K562 (cell line): ENCODE measurements at regions not wholly inside any gene's neighbourhood (a gene's known extent, or its start where the extent isn't known, plus 50 kb on each side); places are given as distances from the start of the nearest gene placed in this dataset.

Experiments used
- ATAC-seq: fragments of 200-7000 bp; cut with Tn5 transposase; 3 replicates; pipeline ENCODE4 v1.9.1; 2020; ENCODE audit warnings: moderate library complexity
- BruUV-seq: library from RNA; stranded (reverse); fragments of 400-500 nt; replicated peaks from 2 replicates; lab custom pipeline; 2021; lab: Mats Ljungman, UMichigan
- CTCF ChIA-PET: fragments of 300-600 bp; formaldehyde crosslinking; extraction: SDS; loops from one replicate; lab custom pipeline; 2021; ENCODE audit warnings: low intra/inter-chr PET ratio; lab: Yijun Ruan, JAX
- POLR2A ChIA-PET: fragments of 300-600, 350-650 bp; sonication (Branson Sonifier 250); formaldehyde crosslinking; extraction: SDS; loops from one replicate; lab custom pipeline; 2021; ENCODE audit warnings: antibody characterized with exemption, inconsistent platforms; lab: Yijun Ruan, JAX
- DNase-seq, 4 experiments: peaks; one replicate each; pipeline versions ENCODE4 v3.0.0 to v3.0.0-alpha.2; 2011 to 2018; ENCODE audit warnings: low spot score in 3 of 4, mixed read lengths in 3 of 4; ENCODE audit errors: extremely low read depth in 1 of 4
- FAIRE-seq: peaks from 2 replicates; lab custom pipeline; 2011; peaks lifted over from hg19 to GRCh38; lab: Jason Lieb, UNC
- H2AFZ ChIP-seq: 2 replicates; pipeline ENCODE4 v1.6.0; 2011; ENCODE audit warnings: low read depth, low read length, control low read depth, inconsistent platforms
- H3K27ac ChIP-seq: fragments of 200-600 bp; 3 replicates; pipeline ENCODE4 v1.8.0; 2011; ENCODE audit warnings: low read depth, mild to moderate bottlenecking, control low read depth, inconsistent platforms, low read length, moderate library complexity, mixed read lengths; ENCODE audit errors: extremely low read depth
- H3K27me3 ChIP-seq, 2 experiments: fragments of 300-600 bp in 1 of 2; 2 replicates in 1 of 2; 3 replicates in 1 of 2; pipeline versions ENCODE4 v1.6.0 to v1.8.0; 2011; ENCODE audit warnings: inconsistent platforms in 2 of 2, low read length in 2 of 2, mild to moderate bottlenecking in 1 of 2, mixed read lengths in 1 of 2, moderate library complexity in 1 of 2; ENCODE audit not compliant: control insufficient read depth in 2 of 2, insufficient read depth in 2 of 2
- H3K36me3 ChIP-seq: fragments of 300-600 bp; 3 replicates; pipeline ENCODE4 v1.8.0; 2011; ENCODE audit warnings: mild to moderate bottlenecking, low read length, inconsistent platforms; ENCODE audit not compliant: control insufficient read depth, insufficient read depth
- H3K4me1 ChIP-seq, 2 experiments: fragments of 200-600 bp in 1 of 2; replicated peaks in 1 of 2; 2 replicates in 1 of 2; 3 replicates in 1 of 2; pipeline versions ENCODE4 v1.5.1 to v1.8.0; 2011; ENCODE audit warnings: inconsistent platforms in 2 of 2, low read length in 2 of 2, mild to moderate bottlenecking in 1 of 2, mixed read lengths in 1 of 2, moderate library complexity in 1 of 2; ENCODE audit not compliant: control insufficient read depth in 2 of 2, insufficient read depth in 2 of 2
- H3K4me2 ChIP-seq: 2 replicates; pipeline ENCODE4 v1.6.1; 2011; ENCODE audit warnings: low read length, control low read depth, inconsistent platforms, mixed read lengths; ENCODE audit not compliant: insufficient read depth
- H3K4me3 ChIP-seq: fragments of 200-600 bp; sonication (generic), shearing (Covaris generic); 2 replicates; pipeline ENCODE4 v1.5.1; 2016; ENCODE audit warnings: control low read depth, inconsistent platforms
- H3K79me2 ChIP-seq: fragments of 200-600 bp; 3 replicates; pipeline ENCODE4 v1.8.0; 2011; ENCODE audit warnings: low read length, inconsistent platforms; ENCODE audit not compliant: control insufficient read depth, insufficient read depth
- H3K9ac ChIP-seq, 2 experiments: 2 replicates each; pipeline versions ENCODE4 v1.6.0 to v1.6.1; 2011; ENCODE audit warnings: low read depth in 2 of 2, low read length in 2 of 2, control low read depth in 1 of 2, inconsistent platforms in 1 of 2, mild to moderate bottlenecking in 1 of 2, mixed read lengths in 1 of 2; ENCODE audit not compliant: insufficient read depth in 1 of 2
- H3K9me1 ChIP-seq: one replicate; pipeline ENCODE4 v1.6.0; 2011; ENCODE audit warnings: inconsistent platforms, mild to moderate bottlenecking, low read length, moderate library complexity; ENCODE audit not compliant: control insufficient read depth, insufficient read depth
- H3K9me3 ChIP-seq: replicated peaks from 2 replicates; pipeline ENCODE4 v1.5.1; 2011; ENCODE audit warnings: low read depth, low read length, inconsistent platforms; ENCODE audit not compliant: control insufficient read depth, insufficient read depth
- H4K20me1 ChIP-seq: replicated peaks from 2 replicates; pipeline ENCODE4 v1.6.1; 2011; ENCODE audit warnings: low read length, inconsistent platforms, mixed read lengths; ENCODE audit not compliant: control insufficient read depth, insufficient read depth
- E2F1 ChIP-seq: sonication (generic); formaldehyde crosslinking; IDR thresholded peaks from 2 replicates; pipeline ENCODE4 v1.8.1; 2023; ENCODE audit warnings: mild to moderate bottlenecking, missing genetic modification reagents, moderate library complexity
- EZH2 ChIP-seq: IDR thresholded peaks from 2 replicates; pipeline ENCODE4 v1.6.1; 2012; ENCODE audit warnings: low read depth, mild to moderate bottlenecking, inconsistent platforms, low read length, borderline replicate concordance
- ILF3 ChIP-seq: fragments of 450-650 bp; IDR thresholded peaks from 2 replicates; pipeline ENCODE4 v1.6.1; 2018; ENCODE audit warnings: antibody characterized with exemption, mild to moderate bottlenecking, moderate library complexity, borderline replicate concordance
- ILK ChIP-seq: fragments of 450-650 bp; IDR thresholded peaks from 2 replicates; pipeline ENCODE4 v1.6.1; 2016; ENCODE audit warnings: missing genetic modification characterization, low read depth, mild to moderate bottlenecking, missing compliant biosample characterization, moderate library complexity, borderline replicate concordance
- MBD2 ChIP-seq: sonication (generic); IDR thresholded peaks from 2 replicates; pipeline ENCODE4 v1.6.1; 2016; ENCODE audit warnings: low read depth, borderline replicate concordance
- MITF ChIP-seq: IDR thresholded peaks from 2 replicates; pipeline ENCODE4 v1.6.1; 2014; ENCODE audit warnings: antibody characterized with exemption
- RBM22 ChIP-seq: fragments of 200-400 bp; formaldehyde crosslinking; IDR thresholded peaks from 2 replicates; pipeline ENCODE4 v1.6.1; 2018; ENCODE audit warnings: low read length, low read depth; ENCODE audit not compliant: poor library complexity, severe bottlenecking
- RFX7 ChIP-seq: fragments of 250-450 bp; sonication (Bioruptor Pico); IDR thresholded peaks from 2 replicates; pipeline ENCODE4 v1.5.1; 2021; ENCODE audit warnings: mild to moderate bottlenecking
- RNF2 ChIP-seq: sonication (generic); IDR thresholded peaks from 2 replicates; pipeline ENCODE4 v1.6.1; 2016
- SOX6 ChIP-seq: fragments of 450-650 bp; IDR thresholded peaks from 2 replicates; pipeline ENCODE4 v1.6.1; 2014; ENCODE audit warnings: mild to moderate bottlenecking
- ZFPM2 ChIP-seq: fragments of 250-450 bp; sonication (Bioruptor Pico); IDR thresholded peaks from 2 replicates; pipeline ENCODE4 v1.5.1; 2022; ENCODE audit warnings: mild to moderate bottlenecking
- ZNF143 ChIP-seq: sonication (generic); formaldehyde crosslinking; IDR thresholded peaks from 2 replicates; pipeline ENCODE4 v1.9.0; 2022; ENCODE audit warnings: mild to moderate bottlenecking, missing genetic modification reagents
- ZNF589 ChIP-seq: fragments of 200-800 bp; sonication (Bioruptor generic); IDR thresholded peaks from 2 replicates; pipeline ENCODE4 v1.6.1; 2016; ENCODE audit warnings: low read depth, missing genetic modification characterization, missing compliant biosample characterization
- ZNF695 ChIP-seq: fragments of 450-650 bp; formaldehyde crosslinking; IDR thresholded peaks from 2 replicates; pipeline ENCODE4 v1.4.0; 2020; ENCODE audit warnings: mild to moderate bottlenecking, moderate library complexity
- WGBS: fragments of 100-300 bp; shearing (Covaris generic); methylation state at CpG from one replicate; pipeline ENCODE4 v1.1.6; 2016; ENCODE audit warnings: low coverage, mixed read lengths; ENCODE audit not compliant: insufficient coverage; ENCODE audit errors: missing lambda C conversion rate; 5-methylcytosine and 5-hydroxymethylcytosine counted together
- in situ Hi-C: fragments of 300-500 bp; cut with MboI; formaldehyde crosslinking; loops from 4 replicates; pipeline ENCODE4 v1.15.0; 2018; ENCODE audit warnings: inconsistent platforms, mixed read lengths
- intact Hi-C: fragments of 100-400 bp; cut with micrococcal nuclease; formaldehyde crosslinking; loops from 2 replicates; pipeline ENCODE4 v1.14.2; 2022

GRCh38 chr5:163967268-163967667 is 461.8 kb downstream of the MAT2B start:
- ChIA-PET POLR2A (no interaction called here), CTCF (no interaction called here)
- DNase-seq (no peak), ATAC-seq (no peak), FAIRE-seq (no peak)
- WGBS: 11% methylated on average over 1 of the region's 1 CpG
- H3K79me2 ChIP-seq: no peaks in the 10 kb centered on the region
- no peak for TF ChIP-seq ZNF143 (CRISPR knock-in tag)
- no peak for TF ChIP-seq ZNF589
- no peak for TF ChIP-seq MBD2
- TF ChIP-seq ZNF695 (CRISPR knock-in tag): no peak
- TF ChIP-seq EZH2: no peak
- TF ChIP-seq ZFPM2 (CRISPR knock-in tag): no peak
- TF ChIP-seq RNF2: no peak
- no peak for TF ChIP-seq ILF3
- TF ChIP-seq SOX6: no peak
- TF ChIP-seq RFX7 (CRISPR knock-in tag): no peak
- no peak for TF ChIP-seq ILK (tag)
- no peak for TF ChIP-seq RBM22
- no peak for TF ChIP-seq MITF
- no peak for TF ChIP-seq E2F1 (CRISPR knock-in tag)
- no peaks in the 10 kb centered on the region for H3K4me1 ChIP-seq
- BruUV-seq: no TSS peak
- H3K4me2 ChIP-seq: no peak overlapping the region
- H3K27me3 ChIP-seq: no peaks in the 10 kb centered on the region
- intact Hi-C loops (no loop called here), in situ Hi-C loops (no loop called here)
- no peak overlapping the region for H3K9ac ChIP-seq
- no peaks in the 10 kb centered on the region for H3K36me3 ChIP-seq
- H3K9me3 ChIP-seq: no peaks in the 10 kb centered on the region
- H3K4me3 ChIP-seq: no peak overlapping the region
- H3K27ac ChIP-seq: no peak overlapping the region
- H3K9me1 ChIP-seq: no peaks in the 10 kb centered on the region
- H2AFZ ChIP-seq: no peak overlapping the region
- H4K20me1 ChIP-seq: no peaks in the 10 kb centered on the region
